OCI-LY7 (cell line): ENCODE measurements at regions not wholly inside any gene's neighbourhood (a gene's known extent, or its start where the extent isn't known, plus 50 kb on each side); places are given as distances from the start of the nearest gene placed in this dataset.

Source experiments
- BruUV-seq: library from RNA; stranded (reverse); fragments of 400-500 nt; replicated peaks from 2 replicates; lab custom pipeline; 2021; lab: Mats Ljungman, UMichigan
- CTCF ChIA-PET: fragments of 300-600 bp; sonication (Branson Sonifier 250); formaldehyde crosslinking; loops from one replicate; lab custom pipeline; 2022; ENCODE audit warnings: antibody characterized with exemption; ENCODE audit not compliant: unreplicated experiment; lab: Charles Lee
- POLR2A ChIA-PET: fragments of 300-600 bp; sonication (Branson Sonifier 250); formaldehyde crosslinking; loops from one replicate; lab custom pipeline; 2022; ENCODE audit warnings: antibody characterized with exemption; lab: Charles Lee
- DNase-seq: peaks from one replicate; pipeline ENCODE4 v3.0.0-alpha.2; 2015; ENCODE audit warnings: low spot score
- H2AFZ ChIP-seq: fragments of 200-600 bp; sonication (generic), shearing (Covaris generic); 2 replicates; pipeline ENCODE4 v1.6.1; 2014; ENCODE audit warnings: mild to moderate bottlenecking, antibody characterized with exemption, low read length, moderate library complexity
- H3K27ac ChIP-seq: fragments of 200-600 bp; sonication (generic); 2 replicates; pipeline ENCODE4 v1.5.1; 2014; ENCODE audit warnings: mixed run types, low read depth, mild to moderate bottlenecking, moderate library complexity, low read length, inconsistent platforms; ENCODE audit not compliant: poor library complexity, severe bottlenecking
- H3K36me3 ChIP-seq: fragments of 200-600 bp; sonication (generic); 2 replicates; pipeline ENCODE4 v1.6.1; 2014; ENCODE audit warnings: mild to moderate bottlenecking, antibody characterized with exemption, low read length, moderate library complexity, mixed read lengths; ENCODE audit not compliant: insufficient read depth
- H3K4me1 ChIP-seq: fragments of 200-600 bp; sonication (generic); 2 replicates; pipeline ENCODE4 v1.5.1; 2014; ENCODE audit warnings: mild to moderate bottlenecking, low read length; ENCODE audit not compliant: insufficient read depth, poor library complexity, severe bottlenecking
- H3K4me2 ChIP-seq: fragments of 200-600 bp; sonication (generic); 2 replicates; pipeline ENCODE4 v1.6.1; 2014; ENCODE audit warnings: mild to moderate bottlenecking, low read length
- H3K4me3 ChIP-seq: fragments of 200-600 bp; sonication (generic); 2 replicates; pipeline ENCODE4 v1.5.1; 2014; ENCODE audit warnings: mild to moderate bottlenecking, low read depth, low read length; ENCODE audit not compliant: poor library complexity, severe bottlenecking
- H3K79me2 ChIP-seq: fragments of 200-600 bp; sonication (generic); 2 replicates; pipeline ENCODE4 v1.6.1; 2016; ENCODE audit warnings: low read depth, mild to moderate bottlenecking, low read length, moderate library complexity, mixed read lengths; ENCODE audit not compliant: insufficient read depth
- H3K9me2 ChIP-seq: fragments of 200-600 bp; sonication (generic); 2 replicates; pipeline ENCODE4 v1.6.1; 2016; ENCODE audit warnings: mild to moderate bottlenecking, low read length, mixed read lengths; ENCODE audit not compliant: insufficient read depth
- H3K9me3 ChIP-seq: fragments of 200-600 bp; sonication (generic); 2 replicates; pipeline ENCODE4 v1.6.1; 2014; ENCODE audit warnings: mild to moderate bottlenecking, mixed run types, low read length, mixed read lengths
- H4K20me1 ChIP-seq: fragments of 200-600 bp; sonication (generic); 2 replicates; pipeline ENCODE4 v1.6.1; 2014; ENCODE audit warnings: mild to moderate bottlenecking, antibody characterized with exemption, low read length, moderate library complexity, mixed read lengths; ENCODE audit not compliant: insufficient read depth
- CTCF ChIP-seq: fragments of 200-600 bp; sonication (generic); conservative IDR thresholded peaks from 2 replicates; pipeline ENCODE4 v1.5.1; 2014; ENCODE audit warnings: mild to moderate bottlenecking, antibody characterized with exemption, low read length, moderate library complexity, mixed read lengths
- EZH2phosphoT487 ChIP-seq: fragments of 200-600 bp; sonication (generic); IDR thresholded peaks from 2 replicates; pipeline ENCODE4 v1.6.1; 2018; ENCODE audit warnings: low read depth, borderline replicate concordance, mild to moderate bottlenecking, mixed run types, antibody characterized with exemption, low read length, moderate library complexity, mixed read lengths
- intact Hi-C: fragments of 100-400 bp; cut with micrococcal nuclease; formaldehyde crosslinking; loops from one replicate; pipeline ENCODE4 v1.10.0; 2022; ENCODE audit not compliant: unreplicated experiment

- no peak overlapping the region for H2AFZ ChIP-seq
- H3K4me3 ChIP-seq: no peak overlapping the region
- intact Hi-C loops: no loop called here
- no peaks in the 10 kb centered on the region for H3K9me2 ChIP-seq
- H3K27ac ChIP-seq: no peak overlapping the region
- TF ChIP-seq CTCF (no peak), EZH2phosphoT487 (no peak)
- no peaks in the 10 kb centered on the region for H3K36me3 ChIP-seq
- no peaks in the 10 kb centered on the region for H4K20me1 ChIP-seq
- no peak for DNase-seq
- H3K79me2 ChIP-seq: no peaks in the 10 kb centered on the region
- ChIA-PET CTCF (no interaction called here), POLR2A (no interaction called here)
- no peak overlapping the region for H3K4me2 ChIP-seq
- H3K4me1 ChIP-seq: no peaks in the 10 kb centered on the region
- H3K9me3 ChIP-seq: no peaks in the 10 kb centered on the region
- no TSS peak for BruUV-seq
Measured at GRCh38 chr15:35863655-35864054, 317.7 kb upstream of the DPH6 start.

GRCh38 chr15:35867356-35867755 lies 321.4 kb upstream of the DPH6 start:
- H3K27ac ChIP-seq: no peak overlapping the region
- H3K79me2 ChIP-seq: no peaks in the 10 kb centered on the region
- POLR2A ChIA-PET: interaction anchor here (1.0 kb wide), 1 partner anchor 11 kb away, joined by 3 read pairs; no protein-coding TSS in a partner anchor
- no peaks in the 10 kb centered on the region for H4K20me1 ChIP-seq
- H3K36me3 ChIP-seq: no peaks in the 10 kb centered on the region
- no TSS peak for BruUV-seq
- intact Hi-C loops: no loop called here
- H3K9me3 ChIP-seq: no peaks in the 10 kb centered on the region
- no peak overlapping the region for H2AFZ ChIP-seq
- TF ChIP-seq EZH2phosphoT487: no peak
- TF ChIP-seq CTCF: no peak
- CTCF ChIA-PET: no interaction called here
- no peak overlapping the region for H3K4me2 ChIP-seq
- H3K4me1 ChIP-seq: no peaks in the 10 kb centered on the region
- H3K9me2 ChIP-seq: no peaks in the 10 kb centered on the region
- no peak overlapping the region for H3K4me3 ChIP-seq
- DNase-seq: no peak

GRCh38 chr15:35871282-35871681 lies 325.3 kb upstream of the DPH6 start:
- Histone ChIP-seq H3K4me2 (no peak overlapping the region), H2AFZ (no peak overlapping the region), H3K36me3 (no peaks in the 10 kb centered on the region), H4K20me1 (no peaks in the 10 kb centered on the region), H3K9me2 (no peaks in the 10 kb centered on the region), H3K4me3 (no peak overlapping the region), H3K9me3 (no peaks in the 10 kb centered on the region), H3K4me1 (no peaks in the 10 kb centered on the region), H3K27ac (no peak overlapping the region), H3K79me2 (no peaks in the 10 kb centered on the region)
- intact Hi-C loops: no loop called here
- BruUV-seq: no TSS peak
- no peak for DNase-seq
- ChIA-PET POLR2A (interaction anchor here (0.6 kb wide), 2 partner anchors 14 to 1295 kb away, joined by 3 to 8 read pairs; no protein-coding TSS in a partner anchor), CTCF (no interaction called here)
- no peak for TF ChIP-seq EZH2phosphoT487
- TF ChIP-seq CTCF: no peak
